DND-41 (cell line): ENCODE measurements at regions not wholly inside any gene's neighbourhood (a gene's known extent, or its start where the extent isn't known, plus 50 kb on each side); places are given as distances from the start of the nearest gene placed in this dataset.
A peak's percentile ranks its signal among the peaks of the same experiment; 100 is the strongest.

Experiments used
- ATAC-seq: fragments of 200-7000 bp; cut with Tn5 transposase; 3 replicates; pipeline ENCODE4 v1.9.1; 2021; ENCODE audit warnings: low read depth; ENCODE audit not compliant: insufficient read depth
- DNase-seq: peaks from one replicate; pipeline ENCODE4 v3.0.0-alpha.2; 2020
- H2AFZ ChIP-seq: 2 replicates; pipeline ENCODE4 v1.6.0; 2012; ENCODE audit warnings: low read depth, low read length
- H3K27ac ChIP-seq: 2 replicates; pipeline ENCODE4 v1.5.1; 2012; ENCODE audit warnings: low read length, inconsistent platforms
- H3K27me3 ChIP-seq: fragments of 200-600 bp; sonication (generic); 2 replicates; pipeline ENCODE4 v1.6.0; 2012; ENCODE audit warnings: low read length, mild to moderate bottlenecking, inconsistent platforms; ENCODE audit not compliant: insufficient read depth, poor library complexity
- H3K36me3 ChIP-seq: 2 replicates; pipeline ENCODE4 v1.5.1; 2012; ENCODE audit warnings: low read length, inconsistent platforms; ENCODE audit not compliant: insufficient read depth
- H3K4me1 ChIP-seq: 2 replicates; pipeline ENCODE4 v1.5.1; 2012; ENCODE audit warnings: mild to moderate bottlenecking, low read length; ENCODE audit not compliant: insufficient read depth
- H3K4me2 ChIP-seq: 2 replicates; pipeline ENCODE4 v1.6.0; 2012; ENCODE audit warnings: mild to moderate bottlenecking, moderate library complexity, low read length, inconsistent platforms; ENCODE audit not compliant: insufficient read depth
- H3K4me3 ChIP-seq, 2 experiments: fragments of 200-600 bp in 1 of 2; shearing (Covaris generic) in 1 of 2; 2 replicates each; pipeline ENCODE4 v1.5.1; 2012 to 2016; ENCODE audit warnings: inconsistent platforms in 2 of 2, low read length in 2 of 2, mild to moderate bottlenecking in 2 of 2, low read depth in 1 of 2, moderate library complexity in 1 of 2
- H3K79me2 ChIP-seq: 2 replicates; pipeline ENCODE4 v1.6.0; 2012; ENCODE audit warnings: low read length, inconsistent platforms; ENCODE audit not compliant: insufficient read depth
- H3K9ac ChIP-seq: 2 replicates; pipeline ENCODE4 v1.6.0; 2012; ENCODE audit warnings: low read depth, mild to moderate bottlenecking, inconsistent platforms, low read length, moderate library complexity
- H3K9me3 ChIP-seq: 2 replicates; pipeline ENCODE4 v1.5.1; 2012; ENCODE audit warnings: low read length, moderate library complexity, mild to moderate bottlenecking, inconsistent platforms; ENCODE audit not compliant: insufficient read depth, severe bottlenecking
- H4K20me1 ChIP-seq: 2 replicates; pipeline ENCODE4 v1.6.0; 2012; ENCODE audit warnings: low read length; ENCODE audit not compliant: insufficient read depth
- CTCF ChIP-seq: IDR thresholded peaks from 2 replicates; pipeline ENCODE4 v1.5.1; 2012; ENCODE audit warnings: borderline replicate concordance, low read length, moderate library complexity, mild to moderate bottlenecking; ENCODE audit not compliant: poor library complexity, severe bottlenecking; ENCODE audit errors: extremely low read depth
- EZH2 ChIP-seq: IDR thresholded peaks from 3 replicates; pipeline ENCODE4 v1.6.1; 2012; ENCODE audit warnings: borderline replicate concordance, low read depth, mild to moderate bottlenecking, moderate library complexity, low read length, inconsistent platforms; ENCODE audit not compliant: severe bottlenecking

GRCh38 chr15:91384189-91384730 lies 284.2 kb downstream of the SV2B start:
- H3K27me3 ChIP-seq: no peaks in the 10 kb centered on the region
- H2AFZ ChIP-seq: no peak overlapping the region

GRCh38 chr15:91385311-91385710 lies 285.3 kb downstream of the SV2B start:
- no peaks in the 10 kb centered on the region for H4K20me1 ChIP-seq
- H2AFZ ChIP-seq: no peak overlapping the region
- ATAC-seq (peak; percentile 52), DNase-seq (no peak)
- H3K27me3 ChIP-seq: no peaks in the 10 kb centered on the region
- H3K9me3 ChIP-seq: no peaks in the 10 kb centered on the region
- H3K4me2 ChIP-seq: no peak overlapping the region
- no peaks in the 10 kb centered on the region for H3K36me3 ChIP-seq
- no peak for TF ChIP-seq CTCF
- TF ChIP-seq EZH2: no peak
- no peaks in the 10 kb centered on the region for H3K4me1 ChIP-seq
- no peaks in the 10 kb centered on the region for H3K79me2 ChIP-seq
- H3K4me3 ChIP-seq: no peak overlapping the region
- H3K27ac ChIP-seq: no peak overlapping the region
- H3K9ac ChIP-seq: no peak overlapping the region

More at GRCh38 chr15:91384189-91384730, 284.2 kb downstream of the SV2B start:
- TF ChIP-seq CTCF (no peak), EZH2 (no peak)
- no peak for ATAC-seq
- Histone ChIP-seq H4K20me1 (no peaks in the 10 kb centered on the region), H3K4me3 (no peak overlapping the region), H3K27ac (no peak overlapping the region), H3K79me2 (no peaks in the 10 kb centered on the region), H3K4me1 (no peaks in the 10 kb centered on the region), H3K4me2 (no peak overlapping the region), H3K9me3 (no peaks in the 10 kb centered on the region), H3K36me3 (no peaks in the 10 kb centered on the region), H3K9ac (no peak overlapping the region)
- DNase-seq: no peak

DNA sequence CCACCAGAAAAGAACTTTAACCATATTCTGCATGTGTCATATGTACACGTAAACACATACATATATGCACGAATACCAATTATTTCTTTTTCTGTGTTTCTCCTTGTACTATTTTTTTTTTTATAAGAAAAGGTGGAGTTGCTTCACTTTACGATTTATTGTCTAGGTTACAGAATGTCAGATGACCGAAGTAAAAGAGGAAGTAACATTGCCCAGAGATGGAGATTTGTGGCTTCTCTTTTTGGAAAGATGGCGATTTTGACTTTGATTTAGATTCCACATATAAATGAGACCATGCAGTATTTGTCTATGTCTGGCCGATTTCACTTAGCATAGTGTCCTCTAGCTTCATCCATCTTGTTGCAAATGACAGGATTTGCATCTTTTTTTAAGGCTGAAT lies 293.1 kb downstream of the SV2B start:
- Histone ChIP-seq H3K9ac (no peak overlapping the region), H4K20me1 (no peaks in the 10 kb centered on the region), H3K4me1 (no peaks in the 10 kb centered on the region), H3K4me3 (no peak overlapping the region), H3K36me3 (no peaks in the 10 kb centered on the region), H3K9me3 (no peaks in the 10 kb centered on the region), H2AFZ (no peak overlapping the region; the same call in 1 of the 2 replicates), H3K27me3 (no peaks in the 10 kb centered on the region), H3K79me2 (no peaks in the 10 kb centered on the region), H3K27ac (no peak overlapping the region), H3K4me2 (no peak overlapping the region)
- ATAC-seq (no peak), DNase-seq (no peak)
- no peak for TF ChIP-seq EZH2
- no peak for TF ChIP-seq CTCF

DNA sequence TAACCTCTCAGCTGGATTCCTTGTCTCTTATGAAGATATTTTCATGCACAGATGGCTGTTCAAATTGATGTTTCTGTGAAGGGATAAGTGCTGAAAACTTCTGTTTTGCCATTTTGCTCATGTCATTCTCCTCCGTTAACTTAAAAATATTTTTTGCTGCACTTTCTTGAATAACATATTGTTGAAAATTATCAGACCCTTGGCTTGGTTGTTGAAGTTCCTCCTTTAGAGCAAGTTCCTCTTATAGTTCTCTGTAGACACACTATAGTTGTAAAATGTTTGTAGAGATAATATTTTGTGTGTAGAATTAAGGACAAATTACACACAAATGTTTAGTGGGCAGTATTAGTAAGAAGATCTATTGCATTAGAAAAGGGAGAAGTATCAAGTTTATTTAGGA lies 300.4 kb downstream of the SV2B start:
- H3K4me3 ChIP-seq: no peak overlapping the region
- TF ChIP-seq CTCF (no peak), EZH2 (no peak)
- H3K79me2 ChIP-seq: no peaks in the 10 kb centered on the region
- no peak overlapping the region for H2AFZ ChIP-seq
- no peaks in the 10 kb centered on the region for H4K20me1 ChIP-seq
- ATAC-seq: no peak
- no peak overlapping the region for H3K27ac ChIP-seq
- no peaks in the 10 kb centered on the region for H3K9me3 ChIP-seq
- no peaks in the 10 kb centered on the region for H3K4me1 ChIP-seq
- no peaks in the 10 kb centered on the region for H3K36me3 ChIP-seq
- DNase-seq: no peak
- no peak overlapping the region for H3K4me2 ChIP-seq
- H3K9ac ChIP-seq: no peak overlapping the region
- no peaks in the 10 kb centered on the region for H3K27me3 ChIP-seq
